Activated CD4-positive, alpha-beta T cell treated with anti-CD3 and anti-CD28 coated beads for 36 hours (primary cell): ENCODE measurements at regions not wholly inside any gene's neighbourhood (a gene's known extent, or its start where the extent isn't known, plus 50 kb on each side); places are given as distances from the start of the nearest gene placed in this dataset.
"Not testable (repeated sequence)": the region's sequence is repeated elsewhere in the genome, so short reads cannot be mapped to it uniquely, and the experiment has no call there.

Experiments
- ATAC-seq: fragments of 200-7000 bp; cut with Tn5 transposase; one replicate; pipeline ENCODE4 v1.10.0; 2021; ENCODE audit warnings: mild to moderate bottlenecking, moderate library complexity
- CTCF ChIA-PET: fragments of 350-600 bp; sonication (Branson Sonifier 250); formaldehyde crosslinking; loops from one replicate; lab custom pipeline; 2021; ENCODE audit warnings: antibody characterized with exemption; lab: Charles Lee
- POLR2A ChIA-PET: fragments of 350-600 bp; sonication (Branson Sonifier 250); formaldehyde crosslinking; loops from one replicate; lab custom pipeline; 2021; ENCODE audit warnings: antibody characterized with exemption, inconsistent platforms; lab: Charles Lee
- DNase-seq: peaks from one replicate; pipeline ENCODE4 v3.0.0-alpha.2; 2020
- H3K27ac Mint-ChIP-seq: one replicate; pipeline ENCODE4 v1.8.0; 2021; ENCODE audit warnings: mixed read lengths
- H3K27me3 Mint-ChIP-seq: one replicate; pipeline ENCODE4 v1.8.0; 2021; ENCODE audit warnings: mixed read lengths
- H3K36me3 Mint-ChIP-seq: one replicate; pipeline ENCODE4 v1.8.0; 2021; ENCODE audit warnings: low read depth, mixed read lengths
- H3K4me1 Mint-ChIP-seq: one replicate; pipeline ENCODE4 v1.8.0; 2021; ENCODE audit warnings: mixed read lengths
- H3K4me3 Mint-ChIP-seq: one replicate; pipeline ENCODE4 v1.8.0; 2021; ENCODE audit warnings: mild to moderate bottlenecking, moderate library complexity, mixed read lengths
- H3K9me3 Mint-ChIP-seq: one replicate; pipeline ENCODE4 v1.8.0; 2021; ENCODE audit warnings: low read depth, mixed read lengths
- intact Hi-C, 2 experiments: fragments of 100-400 bp; cut with DNase I in 1 of 2; cut with micrococcal nuclease in 1 of 2; formaldehyde crosslinking; loops; one replicate each; pipeline versions ENCODE4 v1.14.2 to v1.15.1; 2022 to 2024; cut with DNase I, micrococcal nuclease

DNA sequence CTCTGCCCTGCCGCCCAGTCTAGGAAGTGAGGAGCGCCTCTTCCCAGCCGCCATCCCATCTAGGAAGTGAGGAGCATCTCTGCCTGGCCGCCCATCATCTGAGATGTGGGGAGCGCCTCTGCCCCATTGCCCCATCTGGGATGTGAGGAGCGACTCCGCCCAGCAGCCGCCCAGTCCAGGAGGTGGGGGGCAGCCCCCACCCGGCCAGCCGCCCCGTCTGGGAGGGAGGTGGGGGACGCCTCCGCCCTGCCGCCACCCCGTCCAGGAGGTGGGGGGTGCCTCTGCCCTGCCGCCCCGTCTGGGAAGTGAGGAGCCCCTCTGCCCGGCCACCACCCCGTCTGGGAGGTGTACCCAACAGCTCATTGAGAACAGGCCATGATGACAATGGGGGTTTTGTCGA lies 146.0 kb upstream of the RAB6C start:
- H3K9me3 Mint-ChIP-seq, H3K27me3 Mint-ChIP-seq, CTCF ChIA-PET, POLR2A ChIA-PET, intact Hi-C loops, H3K4me1 Mint-ChIP-seq, ATAC-seq, H3K4me3 Mint-ChIP-seq, H3K36me3 Mint-ChIP-seq, DNase-seq, H3K27ac Mint-ChIP-seq: not testable (repeated sequence)

- CTCF ChIA-PET = interaction anchor here (0.7 kb wide), 1 partner anchor 1012 kb away, joined by 3 read pairs; no protein-coding TSS in a partner anchor
- Mint-ChIP-seq H3K27me3 (peaks cover 12% of the 10 kb centered on the region), H3K27ac (no peak overlapping the region), H3K4me3 (no peak overlapping the region), H3K4me1 (no peaks in the 10 kb centered on the region), H3K36me3 (no peaks in the 10 kb centered on the region), H3K9me3 (no peaks in the 10 kb centered on the region)
- DNase-seq (no peak), ATAC-seq (no peak)
- POLR2A ChIA-PET = no interaction called here
- intact Hi-C loops = no loop called here
Measured at GRCh38 chr2:129847043-129847442, 132.4 kb upstream of the RAB6C start.

DNA sequence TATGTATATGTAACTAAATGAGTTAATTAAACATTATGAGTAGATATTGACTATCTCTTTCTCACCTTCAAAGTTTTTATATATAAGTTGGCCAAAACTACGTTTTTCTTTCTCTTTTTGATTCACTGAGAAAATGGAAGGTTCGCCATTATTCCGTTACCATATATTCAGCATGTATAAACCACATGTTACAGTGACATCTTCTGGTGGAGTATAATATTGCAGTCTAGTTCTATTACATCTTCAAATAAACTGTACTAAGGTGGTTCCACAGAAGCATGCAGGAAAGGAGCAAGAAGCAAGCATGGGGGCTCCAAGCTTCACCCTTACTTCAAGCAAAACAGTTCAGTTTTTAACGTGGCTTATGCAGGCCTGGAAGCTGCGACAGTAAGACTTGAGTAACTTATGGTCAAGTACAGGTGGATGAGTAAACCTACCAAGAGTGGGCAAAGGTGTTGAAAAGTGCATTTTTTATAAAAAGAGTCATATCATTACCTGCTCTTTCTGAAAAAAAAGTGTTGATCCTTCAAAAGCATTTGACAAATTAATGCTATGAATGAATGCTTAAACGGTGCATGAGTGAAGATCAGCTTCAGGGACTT lies 129.8 kb upstream of the RAB6C start:
- H3K36me3 Mint-ChIP-seq = no peaks in the 10 kb centered on the region
- intact Hi-C loops = loop anchor here in 1 of 2 experiments (1.0 kb wide), 1 partner anchor 1113 kb away; no protein-coding TSS in a partner anchor
- H3K27me3 Mint-ChIP-seq = peaks cover 10% of the 10 kb centered on the region
- ChIA-PET CTCF (interaction anchor here (1.1 kb wide), 1 partner anchor 10 kb away, joined by 3 read pairs; no protein-coding TSS in a partner anchor), POLR2A (no interaction called here)
- H3K4me1 Mint-ChIP-seq = no peaks in the 10 kb centered on the region
- H3K9me3 Mint-ChIP-seq = no peaks in the 10 kb centered on the region
- ATAC-seq = peak; percentile 53
- no peak overlapping the region for H3K27ac Mint-ChIP-seq
- no peak for DNase-seq
- H3K4me3 Mint-ChIP-seq = no peak overlapping the region

DNA sequence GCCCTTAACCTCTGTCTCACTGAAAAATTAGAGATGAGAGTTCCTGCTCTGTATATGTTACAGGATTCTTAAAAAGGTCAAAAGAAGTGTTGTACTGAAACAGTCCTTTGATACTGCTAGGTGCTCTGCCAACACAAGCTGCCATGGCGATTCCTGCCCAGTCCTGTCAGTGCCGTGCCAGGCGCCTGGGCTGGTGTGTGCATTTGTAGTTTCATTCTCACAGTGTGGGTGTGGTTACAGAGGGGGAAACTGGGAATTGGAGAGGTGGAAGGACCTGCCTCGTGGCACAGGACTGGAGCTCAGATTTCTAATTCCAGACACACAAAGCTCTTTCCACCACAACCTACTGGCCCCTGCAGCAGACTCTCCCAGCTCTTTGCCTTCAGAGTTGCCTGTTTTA lies 122.3 kb upstream of the RAB6C start:
- intact Hi-C loops = no loop called here
- Mint-ChIP-seq H3K36me3 (no peaks in the 10 kb centered on the region), H3K9me3 (peaks cover 4% of the 10 kb centered on the region), H3K4me3 (no peak overlapping the region), H3K27ac (no peak overlapping the region), H3K4me1 (no peaks in the 10 kb centered on the region), H3K27me3 (peaks cover 2% of the 10 kb centered on the region)
- ChIA-PET CTCF (no interaction called here), POLR2A (no interaction called here)
- DNase-seq (no peak), ATAC-seq (no peak)

- no peak overlapping the region for H3K4me3 Mint-ChIP-seq
- POLR2A ChIA-PET = no interaction called here
- intact Hi-C loops = no loop called here
- no peak overlapping the region for H3K27ac Mint-ChIP-seq
- ATAC-seq (no peak), DNase-seq (no peak)
- H3K4me1 Mint-ChIP-seq = no peaks in the 10 kb centered on the region
- H3K9me3 Mint-ChIP-seq = peaks cover 4% of the 10 kb centered on the region
- no peaks in the 10 kb centered on the region for H3K36me3 Mint-ChIP-seq
- peaks cover 2% of the 10 kb centered on the region for H3K27me3 Mint-ChIP-seq
- CTCF ChIA-PET = interaction anchor here (0.6 kb wide), 1 partner anchor 9 kb away, joined by 3 read pairs; no protein-coding TSS in a partner anchor
Measured at GRCh38 chr2:129859175-129859574, 120.3 kb upstream of the RAB6C start.

- intact Hi-C loops = no loop called here
- ChIA-PET CTCF (interaction anchor here (0.5 to 0.6 kb wide), 2 partner anchors 128 to 1320 kb away, joined by 3 to 6 read pairs; no protein-coding TSS in a partner anchor), POLR2A (no interaction called here)
- Mint-ChIP-seq H3K36me3 (no peaks in the 10 kb centered on the region), H3K27ac (no peak overlapping the region), H3K27me3 (peaks cover 2% of the 10 kb centered on the region), H3K9me3 (peaks cover 4% of the 10 kb centered on the region), H3K4me3 (no peak overlapping the region), H3K4me1 (no peaks in the 10 kb centered on the region)
- DNase-seq (no peak), ATAC-seq (no peak)
Measured at GRCh38 chr2:129860088-129860487, 119.4 kb upstream of the RAB6C start.

- no peaks in the 10 kb centered on the region for H3K4me1 Mint-ChIP-seq
- POLR2A ChIA-PET = no interaction called here
- no peak overlapping the region for H3K27ac Mint-ChIP-seq
- intact Hi-C loops = no loop called here
- no peaks in the 10 kb centered on the region for H3K27me3 Mint-ChIP-seq
- no peaks in the 10 kb centered on the region for H3K36me3 Mint-ChIP-seq
- no peak for ATAC-seq
- no peaks in the 10 kb centered on the region for H3K9me3 Mint-ChIP-seq
- no peak for DNase-seq
- CTCF ChIA-PET = no interaction called here
- no peak overlapping the region for H3K4me3 Mint-ChIP-seq
Measured at GRCh38 chr2:129861666-129862288, 117.7 kb upstream of the RAB6C start.

DNA sequence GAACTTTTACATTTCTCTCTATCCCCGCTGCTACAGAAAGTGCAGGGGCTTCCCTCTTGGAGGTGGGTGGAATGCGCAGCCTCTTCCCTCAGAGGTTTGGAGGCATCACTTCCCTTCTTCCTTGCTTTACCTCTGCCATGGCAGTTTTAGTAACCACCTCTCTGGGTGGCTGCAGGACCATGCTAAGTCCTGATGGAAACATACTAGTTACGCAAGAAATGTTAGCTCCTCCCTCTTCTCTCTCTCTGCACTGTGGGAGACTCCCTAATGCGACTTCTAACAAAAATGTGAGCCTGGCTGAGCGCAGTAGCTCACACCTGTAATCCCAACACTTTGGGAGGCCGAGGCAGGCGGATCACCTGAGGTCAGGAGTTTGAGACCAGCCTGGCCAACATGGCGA lies 116.8 kb upstream of the RAB6C start:
- Mint-ChIP-seq H3K27ac (no peak overlapping the region), H3K4me3 (no peak overlapping the region), H3K9me3 (no peaks in the 10 kb centered on the region), H3K36me3 (no peaks in the 10 kb centered on the region), H3K27me3 (no peaks in the 10 kb centered on the region), H3K4me1 (no peaks in the 10 kb centered on the region)
- no peak for ATAC-seq
- CTCF ChIA-PET = no interaction called here
- POLR2A ChIA-PET = no interaction called here
- intact Hi-C loops = no loop called here
- no peak for DNase-seq

DNA sequence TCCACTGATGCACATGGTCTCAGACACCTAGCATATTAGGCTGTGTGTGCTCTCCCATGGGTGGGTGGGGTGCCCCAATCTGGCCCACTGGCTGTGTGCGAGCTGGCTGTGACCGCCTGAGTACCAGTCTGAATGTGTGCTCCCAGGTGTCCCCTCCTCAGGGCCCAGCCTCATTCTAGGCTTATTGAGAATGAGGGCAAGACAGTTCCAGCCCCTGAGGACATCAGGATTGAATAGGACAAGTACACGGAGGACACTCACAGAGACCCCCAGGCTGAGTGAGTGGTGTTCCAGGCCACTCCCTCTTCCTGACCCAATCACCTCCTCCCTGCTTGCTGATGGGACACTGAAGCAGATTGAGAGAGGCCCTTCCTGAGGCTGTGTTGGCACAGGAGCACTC lies 116.1 kb upstream of the RAB6C start:
- no peak for ATAC-seq
- H3K9me3 Mint-ChIP-seq = no peaks in the 10 kb centered on the region
- H3K36me3 Mint-ChIP-seq = no peaks in the 10 kb centered on the region
- no peak overlapping the region for H3K27ac Mint-ChIP-seq
- CTCF ChIA-PET = no interaction called here
- H3K4me3 Mint-ChIP-seq = no peak overlapping the region
- no peaks in the 10 kb centered on the region for H3K4me1 Mint-ChIP-seq
- no peaks in the 10 kb centered on the region for H3K27me3 Mint-ChIP-seq
- DNase-seq = no peak
- POLR2A ChIA-PET = no interaction called here
- intact Hi-C loops = no loop called here

- Mint-ChIP-seq H3K4me3 (no peak overlapping the region), H3K4me1 (no peaks in the 10 kb centered on the region), H3K9me3 (no peaks in the 10 kb centered on the region), H3K27me3 (no peaks in the 10 kb centered on the region), H3K36me3 (no peaks in the 10 kb centered on the region), H3K27ac (no peak overlapping the region)
- ChIA-PET CTCF (no interaction called here), POLR2A (no interaction called here)
- intact Hi-C loops = no loop called here
- DNase-seq (no peak), ATAC-seq (no peak)
Measured at GRCh38 chr2:129864719-129865118, 114.7 kb upstream of the RAB6C start.

GRCh38 chr2:129865976-129866375 lies 113.5 kb upstream of the RAB6C start:
- intact Hi-C loops = no loop called here
- Mint-ChIP-seq H3K36me3 (no peaks in the 10 kb centered on the region), H3K4me1 (no peaks in the 10 kb centered on the region), H3K4me3 (no peak overlapping the region), H3K27ac (no peak overlapping the region), H3K27me3 (no peaks in the 10 kb centered on the region), H3K9me3 (no peaks in the 10 kb centered on the region)
- POLR2A ChIA-PET = no interaction called here
- CTCF ChIA-PET = no interaction called here
- no peak for ATAC-seq
- no peak for DNase-seq

DNA sequence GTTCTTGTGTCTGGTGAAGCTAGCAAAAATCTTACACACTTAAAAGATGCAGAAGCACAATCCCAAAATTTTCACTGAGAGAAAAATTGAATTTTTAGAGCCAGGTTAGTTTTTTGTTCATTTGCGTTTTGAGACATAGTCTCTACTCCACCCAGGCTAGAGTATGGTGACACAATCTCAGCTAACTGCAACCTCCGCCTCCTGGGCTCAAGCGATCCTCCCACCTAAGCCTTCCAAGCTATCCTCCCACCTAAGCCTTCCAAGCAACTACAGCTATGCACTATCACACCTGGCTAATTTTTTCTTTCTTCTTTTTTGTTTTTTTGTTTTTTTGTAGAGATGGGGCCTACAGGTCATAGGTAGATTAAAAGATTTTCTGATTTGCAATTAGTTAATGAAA lies 113.1 kb upstream of the RAB6C start:
- Mint-ChIP-seq H3K4me3 (no peak overlapping the region), H3K27me3 (no peaks in the 10 kb centered on the region), H3K9me3 (no peaks in the 10 kb centered on the region), H3K27ac (no peak overlapping the region), H3K4me1 (no peaks in the 10 kb centered on the region), H3K36me3 (no peaks in the 10 kb centered on the region)
- POLR2A ChIA-PET = no interaction called here
- no peak for DNase-seq
- ATAC-seq = no peak
- intact Hi-C loops = no loop called here
- CTCF ChIA-PET = no interaction called here
